Smooth muscle cell (in vitro differentiated cells): ENCODE measurements at regions not wholly inside any gene's neighbourhood (a gene's known extent, or its start where the extent isn't known, plus 50 kb on each side); places are given as distances from the start of the nearest gene placed in this dataset.

Experiments
- DNase-seq: peaks from one replicate; lab custom pipeline; 2025; ENCODE audit not compliant: unreplicated experiment; lab: John Stamatoyannopoulos, UW
- H2AFZ ChIP-seq: fragments of 200-600 bp; sonication (generic); 2 replicates; pipeline ENCODE4 v1.6.0; 2016; ENCODE audit warnings: antibody characterized with exemption, low read depth, mild to moderate bottlenecking
- H3F3A ChIP-seq: fragments of 200-600 bp; sonication (generic); 2 replicates; pipeline ENCODE4 v1.6.0; 2017; ENCODE audit warnings: antibody characterized with exemption, low read depth
- H3K27ac ChIP-seq: fragments of 200-600 bp; sonication (generic); 2 replicates; pipeline ENCODE4 v1.5.1; 2016; ENCODE audit warnings: low read depth, mild to moderate bottlenecking
- H3K27me3 ChIP-seq: fragments of 200-600 bp; sonication (generic); 2 replicates; pipeline ENCODE4 v1.6.1; 2016; ENCODE audit warnings: low read depth, mild to moderate bottlenecking
- H3K36me3 ChIP-seq: fragments of 200-600 bp; sonication (generic); 2 replicates; pipeline ENCODE4 v1.5.1; 2016; ENCODE audit warnings: low read depth
- H3K4me1 ChIP-seq: fragments of 200-600 bp; sonication (generic); 2 replicates; pipeline ENCODE4 v1.5.1; 2016; ENCODE audit warnings: low read depth
- H3K4me2 ChIP-seq: fragments of 200-600 bp; sonication (generic); 2 replicates; pipeline ENCODE4 v1.6.0; 2016; ENCODE audit warnings: mild to moderate bottlenecking
- H3K4me3 ChIP-seq: fragments of 200-600 bp; sonication (generic); 2 replicates; pipeline ENCODE4 v1.5.1; 2016; ENCODE audit warnings: mild to moderate bottlenecking
- H3K79me2 ChIP-seq: fragments of 200-600 bp; sonication (generic); 2 replicates; pipeline ENCODE4 v1.6.0; 2016; ENCODE audit warnings: low read depth, mild to moderate bottlenecking
- H3K9ac ChIP-seq: fragments of 200-600 bp; sonication (generic); 2 replicates; pipeline ENCODE4 v1.6.0; 2016; ENCODE audit warnings: low read depth
- H3K9me3 ChIP-seq: fragments of 200-600 bp; sonication (generic); replicated peaks from 2 replicates; pipeline ENCODE4 v1.5.1; 2016; ENCODE audit warnings: low read depth
- H4K20me1 ChIP-seq: fragments of 200-600 bp; sonication (generic); 2 replicates; pipeline ENCODE4 v1.6.0; 2016; ENCODE audit warnings: low read depth
- WGBS: methylation state at CpG from one replicate; pipeline ENCODE4 v1.1.7; 2016; ENCODE audit warnings: low lambda C conversion rate; 5-methylcytosine and 5-hydroxymethylcytosine counted together
- TF ChIP-seq, protein P1 (sequence below): fragments of 200-600 bp; sonication (generic); IDR thresholded peaks from 2 replicates; pipeline ENCODE4 v1.5.1; 2017; ENCODE audit warnings: borderline replicate concordance, mild to moderate bottlenecking, antibody characterized with exemption; ENCODE audit not compliant: insufficient read depth, poor library complexity, severe bottlenecking

GRCh38 chr3:151971814-151972579, 98.6 kb downstream of the SUCNR1 start:
- H2AFZ ChIP-seq = no peak overlapping the region
- 32% methylated on average over 5 of the region's 5 CpGs for WGBS
- peaks cover 19% of the 10 kb centered on the region for H3K4me1 ChIP-seq
- no peaks in the 10 kb centered on the region for H3K27me3 ChIP-seq
- H3K36me3 ChIP-seq = no peaks in the 10 kb centered on the region
- DNase-seq = no peak
- TF ChIP-seq, protein P1, sequence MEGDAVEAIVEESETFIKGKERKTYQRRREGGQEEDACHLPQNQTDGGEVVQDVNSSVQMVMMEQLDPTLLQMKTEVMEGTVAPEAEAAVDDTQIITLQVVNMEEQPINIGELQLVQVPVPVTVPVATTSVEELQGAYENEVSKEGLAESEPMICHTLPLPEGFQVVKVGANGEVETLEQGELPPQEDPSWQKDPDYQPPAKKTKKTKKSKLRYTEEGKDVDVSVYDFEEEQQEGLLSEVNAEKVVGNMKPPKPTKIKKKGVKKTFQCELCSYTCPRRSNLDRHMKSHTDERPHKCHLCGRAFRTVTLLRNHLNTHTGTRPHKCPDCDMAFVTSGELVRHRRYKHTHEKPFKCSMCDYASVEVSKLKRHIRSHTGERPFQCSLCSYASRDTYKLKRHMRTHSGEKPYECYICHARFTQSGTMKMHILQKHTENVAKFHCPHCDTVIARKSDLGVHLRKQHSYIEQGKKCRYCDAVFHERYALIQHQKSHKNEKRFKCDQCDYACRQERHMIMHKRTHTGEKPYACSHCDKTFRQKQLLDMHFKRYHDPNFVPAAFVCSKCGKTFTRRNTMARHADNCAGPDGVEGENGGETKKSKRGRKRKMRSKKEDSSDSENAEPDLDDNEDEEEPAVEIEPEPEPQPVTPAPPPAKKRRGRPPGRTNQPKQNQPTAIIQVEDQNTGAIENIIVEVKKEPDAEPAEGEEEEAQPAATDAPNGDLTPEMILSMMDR = no peak
- no peak overlapping the region for H3K4me2 ChIP-seq
- peaks cover 3% of the 10 kb centered on the region for H3F3A ChIP-seq
- no peak overlapping the region for H3K9ac ChIP-seq
- H3K27ac ChIP-seq = no peak overlapping the region
- no peak overlapping the region for H3K4me3 ChIP-seq
- H3K9me3 ChIP-seq = no peaks in the 10 kb centered on the region
- H4K20me1 ChIP-seq = no peaks in the 10 kb centered on the region
- H3K79me2 ChIP-seq = no peaks in the 10 kb centered on the region

DNA sequence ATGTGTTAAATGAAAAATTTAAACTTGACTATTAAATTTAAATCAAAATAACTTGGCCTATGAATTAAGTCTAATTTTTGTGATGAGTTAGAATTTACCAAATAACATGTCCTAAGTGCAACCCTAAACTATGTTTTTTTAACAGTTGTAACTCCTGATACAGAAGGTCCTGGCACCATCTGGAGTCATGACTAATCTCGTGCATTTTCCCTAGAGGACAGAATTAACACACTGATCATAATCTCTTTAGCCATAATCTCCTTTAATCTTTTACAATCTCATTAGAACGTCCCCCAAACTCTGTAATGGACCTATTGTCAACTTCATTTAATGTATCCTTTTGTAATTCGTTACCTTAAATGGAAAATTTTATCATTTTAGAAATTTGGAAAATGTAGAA, 100.6 kb downstream of the SUCNR1 start:
- no peak overlapping the region for H3K27ac ChIP-seq
- no peaks in the 10 kb centered on the region for H3K27me3 ChIP-seq
- peaks cover 19% of the 10 kb centered on the region for H3K4me1 ChIP-seq
- no peak for DNase-seq
- H3K9ac ChIP-seq = no peak overlapping the region
- H3K4me2 ChIP-seq = peak overlapping the region; percentile 64
- H3K79me2 ChIP-seq = no peaks in the 10 kb centered on the region
- no peak overlapping the region for H3K4me3 ChIP-seq
- no peak overlapping the region for H2AFZ ChIP-seq
- H3F3A ChIP-seq = peaks cover 3% of the 10 kb centered on the region
- TF ChIP-seq, protein P1 = no peak
- WGBS = 21% methylated on average over 3 of the region's 3 CpGs
- no peaks in the 10 kb centered on the region for H3K36me3 ChIP-seq
- no peaks in the 10 kb centered on the region for H3K9me3 ChIP-seq
- H4K20me1 ChIP-seq = no peaks in the 10 kb centered on the region

DNA sequence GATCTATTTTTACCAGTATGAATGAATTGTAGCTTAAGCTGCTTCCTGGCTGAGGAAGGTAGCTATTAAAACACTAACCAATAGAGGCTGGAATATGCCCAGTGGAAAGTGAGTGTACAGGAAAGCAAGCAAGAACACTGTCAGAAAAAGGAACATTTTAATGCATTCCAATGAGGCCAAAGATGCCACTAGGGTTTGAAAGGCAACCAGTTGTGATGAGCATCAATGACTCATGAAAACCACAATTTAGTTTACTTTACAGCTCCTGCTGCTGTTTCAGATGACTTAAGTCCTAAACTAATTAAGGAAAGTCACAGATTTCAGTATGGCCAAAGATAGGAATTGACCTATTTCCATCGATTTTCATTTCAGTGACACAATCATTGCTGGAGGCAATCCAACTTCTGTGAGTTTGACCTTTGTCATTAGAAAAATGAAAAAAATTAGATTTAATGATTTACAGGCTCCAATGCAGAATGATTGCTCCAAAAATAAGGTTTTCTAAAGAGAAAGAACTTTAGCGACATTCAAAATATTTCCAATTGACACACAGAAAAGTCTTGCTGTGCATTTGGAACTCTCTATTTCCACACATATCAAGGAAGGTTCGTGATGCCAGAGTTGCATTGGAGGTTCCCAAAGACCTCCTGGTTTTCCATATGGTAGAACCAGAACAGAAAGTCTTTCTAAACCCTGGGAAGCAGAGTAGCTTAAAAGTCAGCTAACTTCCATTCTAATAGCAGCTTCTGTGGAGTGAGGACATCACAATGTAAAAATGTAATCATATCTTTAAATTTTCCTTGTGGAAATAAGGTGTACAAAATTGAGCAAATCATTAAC, 103.0 kb downstream of the SUCNR1 start:
- peaks cover 3% of the 10 kb centered on the region for H3F3A ChIP-seq
- peak overlapping the region; percentile 62 for H3K4me2 ChIP-seq
- no peaks in the 10 kb centered on the region for H3K27me3 ChIP-seq
- peak overlapping the region; percentile 56 for H3K27ac ChIP-seq
- TF ChIP-seq, protein P1 = no peak
- no peaks in the 10 kb centered on the region for H3K79me2 ChIP-seq
- H3K9ac ChIP-seq = no peak overlapping the region
- no peak overlapping the region for H2AFZ ChIP-seq
- 60% methylated on average over 3 of the region's 3 CpGs for WGBS
- H4K20me1 ChIP-seq = no peaks in the 10 kb centered on the region
- H3K36me3 ChIP-seq = no peaks in the 10 kb centered on the region
- no peak overlapping the region for H3K4me3 ChIP-seq
- H3K9me3 ChIP-seq = no peaks in the 10 kb centered on the region
- H3K4me1 ChIP-seq = peaks cover 19% of the 10 kb centered on the region
- DNase-seq = no peak
